GM21447 (cell line): ENCODE measurements at regions not wholly inside any gene's neighbourhood (a gene's known extent, or its start where the extent isn't known, plus 50 kb on each side); places are given as distances from the start of the nearest gene placed in this dataset.

Source experiments
- ATAC-seq: cut with Tn5 transposase; IDR thresholded peaks from one replicate; pipeline ENCODE4 v1.9.1; 2021; ENCODE audit not compliant: unreplicated experiment

- ATAC-seq, result no peak
Measured at GRCh38 chr9:81211741-81212140, 477.6 kb downstream of the TLE1 start.

- no peak for ATAC-seq
Measured at GRCh38 chr9:81207651-81208050, 481.7 kb downstream of the TLE1 start.

GRCh38 chr9:81202292-81202691 lies 487.1 kb downstream of the TLE1 start:
- no peak for ATAC-seq

- no peak for ATAC-seq
Measured at GRCh38 chr9:81195206-81195605, 494.1 kb downstream of the TLE1 start.

GRCh38 chr9:81193362-81194339 lies 495.7 kb downstream of the TLE1 start:
- no peak for ATAC-seq

GRCh38 chr9:81191222-81191621 lies 498.1 kb downstream of the TLE1 start:
- no peak for ATAC-seq

GRCh38 chr9:81190659-81191058 lies 498.7 kb downstream of the TLE1 start:
- no peak for ATAC-seq

GRCh38 chr9:81183761-81184160 lies 505.6 kb downstream of the TLE1 start:
- ATAC-seq, result no peak

- ATAC-seq, result no peak
Measured at GRCh38 chr9:81182431-81182830, 506.9 kb downstream of the TLE1 start.

- ATAC-seq, result no peak
Measured at GRCh38 chr9:81174023-81174422, 515.3 kb downstream of the TLE1 start.

GRCh38 chr9:81171689-81172088 lies 517.7 kb downstream of the TLE1 start:
- no peak for ATAC-seq

- ATAC-seq, result no peak
Measured at GRCh38 chr9:81162361-81162760, 527.0 kb downstream of the TLE1 start.

GRCh38 chr9:81156381-81156780 lies 533.0 kb downstream of the TLE1 start:
- no peak for ATAC-seq

GRCh38 chr9:81150016-81150625 lies 539.2 kb downstream of the TLE1 start:
- ATAC-seq, result no peak

- no peak for ATAC-seq
Measured at GRCh38 chr9:81146684-81147337, 542.5 kb downstream of the TLE1 start.

- no peak for ATAC-seq
Measured at GRCh38 chr9:81146241-81146640, 543.1 kb downstream of the TLE1 start.

GRCh38 chr9:81145331-81145963 lies 543.9 kb downstream of the TLE1 start:
- ATAC-seq, result no peak

GRCh38 chr9:81141961-81142360 lies 547.4 kb downstream of the TLE1 start:
- ATAC-seq, result no peak

GRCh38 chr9:81137976-81138568 lies 551.3 kb downstream of the TLE1 start:
- no peak for ATAC-seq

- no peak for ATAC-seq
Measured at GRCh38 chr9:81132796-81133195, 556.6 kb downstream of the TLE1 start.

- ATAC-seq, result no peak
Measured at GRCh38 chr9:81132318-81132717, 557.0 kb downstream of the TLE1 start.
